ENCODE measurements at regions not wholly inside any gene's neighbourhood (a gene's known extent, or its start where the extent isn't known, plus 50 kb on each side); places are given as distances from the start of the nearest gene placed in this dataset.

DNA sequence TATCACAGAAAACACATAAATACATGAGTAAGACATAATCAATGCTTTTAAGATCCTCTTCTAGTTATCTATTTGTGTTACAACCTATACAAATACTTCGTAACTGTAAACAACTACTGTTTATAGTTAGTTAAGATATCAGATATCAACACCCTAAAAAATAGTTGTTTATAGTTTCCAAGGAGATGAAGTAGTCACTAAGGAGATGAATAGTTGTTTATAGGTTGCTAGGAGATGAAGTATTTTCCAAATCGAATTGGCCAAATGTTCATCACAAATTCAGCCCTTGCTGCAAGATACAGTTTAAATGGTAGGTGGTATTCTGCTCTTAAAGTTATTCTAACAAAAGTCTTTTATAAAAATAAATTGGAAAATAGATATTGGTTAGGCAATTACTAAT is 618.2 kb upstream of the PCDH10 start:
- H3K9me2 ChIP-seq (ENCODE audit: low read depth, low read length) = no peaks in the 10 kb centered on the region
- no peaks in the 10 kb centered on the region for H3K79me2 ChIP-seq (ENCODE audit: insufficient read depth, low read length)
- peaks cover 52% of the 10 kb centered on the region for H3K4me1 ChIP-seq (ENCODE audit: insufficient read depth, low read length, severe bottlenecking)
- H3K27ac ChIP-seq (ENCODE audit: low read depth, low read length, poor library complexity, severe bottlenecking) = peak overlapping the region; percentile 56
- 0 out of 2 replicates have a peak, but pooled peaks cover 4% of the 10 kb centered on the region for H3K9me3 ChIP-seq (ENCODE audit: low read length)
- 0 out of 2 replicates have a peak, but pooled peaks cover 2% of the 10 kb centered on the region for H3F3A ChIP-seq (ENCODE audit: insufficient read depth, low read length)
- H3K36me3 ChIP-seq (ENCODE audit: insufficient read depth, low read length) = no peaks in the 10 kb centered on the region
- no peak overlapping the region for H3K9ac ChIP-seq (ENCODE audit: low read length)
- H3K27me3 ChIP-seq (ENCODE audit: insufficient read depth, low read length) = no peaks in the 10 kb centered on the region
- TF ChIP-seq EZH2 (IDR thresholded peaks at IDR 0.05; ENCODE audit: borderline replicate concordance, low read length) = no peak
- TF ChIP-seq, protein P1, sequence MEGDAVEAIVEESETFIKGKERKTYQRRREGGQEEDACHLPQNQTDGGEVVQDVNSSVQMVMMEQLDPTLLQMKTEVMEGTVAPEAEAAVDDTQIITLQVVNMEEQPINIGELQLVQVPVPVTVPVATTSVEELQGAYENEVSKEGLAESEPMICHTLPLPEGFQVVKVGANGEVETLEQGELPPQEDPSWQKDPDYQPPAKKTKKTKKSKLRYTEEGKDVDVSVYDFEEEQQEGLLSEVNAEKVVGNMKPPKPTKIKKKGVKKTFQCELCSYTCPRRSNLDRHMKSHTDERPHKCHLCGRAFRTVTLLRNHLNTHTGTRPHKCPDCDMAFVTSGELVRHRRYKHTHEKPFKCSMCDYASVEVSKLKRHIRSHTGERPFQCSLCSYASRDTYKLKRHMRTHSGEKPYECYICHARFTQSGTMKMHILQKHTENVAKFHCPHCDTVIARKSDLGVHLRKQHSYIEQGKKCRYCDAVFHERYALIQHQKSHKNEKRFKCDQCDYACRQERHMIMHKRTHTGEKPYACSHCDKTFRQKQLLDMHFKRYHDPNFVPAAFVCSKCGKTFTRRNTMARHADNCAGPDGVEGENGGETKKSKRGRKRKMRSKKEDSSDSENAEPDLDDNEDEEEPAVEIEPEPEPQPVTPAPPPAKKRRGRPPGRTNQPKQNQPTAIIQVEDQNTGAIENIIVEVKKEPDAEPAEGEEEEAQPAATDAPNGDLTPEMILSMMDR (IDR thresholded peaks at IDR 0.05; ENCODE audit: low read length) = no peak
- H2AFZ ChIP-seq (ENCODE audit: low read length) = no peak overlapping the region
- no peak overlapping the region for H3K4me3 ChIP-seq (ENCODE audit: low read depth, low read length, poor library complexity, severe bottlenecking)
- H4K20me1 ChIP-seq (ENCODE audit: insufficient read depth, low read length) = no peaks in the 10 kb centered on the region
- H3K4me2 ChIP-seq (ENCODE audit: low read length) = no peak overlapping the region

DNA sequence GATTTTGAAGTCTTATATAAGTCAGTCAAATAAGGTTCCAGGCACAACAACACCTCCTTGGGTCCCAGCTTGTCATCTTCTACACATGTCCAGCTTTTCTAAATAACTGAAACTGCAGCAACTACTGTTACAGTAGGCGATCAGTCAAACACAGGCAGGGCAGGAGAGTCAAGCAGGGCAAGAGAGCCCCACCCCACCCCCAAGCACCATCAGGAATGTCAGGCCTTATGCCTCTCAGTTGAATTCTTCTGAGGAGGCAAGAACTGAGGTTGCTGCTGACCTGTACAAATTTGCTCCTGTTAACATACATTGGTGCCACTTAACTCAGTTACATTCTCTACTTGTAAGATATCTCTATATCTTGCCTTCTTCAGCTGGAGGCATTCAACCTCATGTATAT is 608.8 kb upstream of the PCDH10 start:
- no peaks in the 10 kb centered on the region for H3K79me2 ChIP-seq (ENCODE audit: insufficient read depth, low read length)
- peaks cover 20% of the 10 kb centered on the region for H3K4me1 ChIP-seq (ENCODE audit: insufficient read depth, low read length, severe bottlenecking)
- no peaks in the 10 kb centered on the region for H4K20me1 ChIP-seq (ENCODE audit: insufficient read depth, low read length)
- no peaks in the 10 kb centered on the region for H3K36me3 ChIP-seq (ENCODE audit: insufficient read depth, low read length)
- peaks cover 4% of the 10 kb centered on the region; the same call in 1 of the 2 replicates for H3K9me3 ChIP-seq (ENCODE audit: low read length)
- TF ChIP-seq, protein P1 (IDR thresholded peaks at IDR 0.05; ENCODE audit: low read length) = no peak
- TF ChIP-seq EZH2 (IDR thresholded peaks at IDR 0.05; ENCODE audit: borderline replicate concordance, low read length) = no peak
- H3K9me2 ChIP-seq (ENCODE audit: low read depth, low read length) = no peaks in the 10 kb centered on the region
- H3K27me3 ChIP-seq (ENCODE audit: insufficient read depth, low read length) = no peaks in the 10 kb centered on the region
- H3K4me3 ChIP-seq (ENCODE audit: low read depth, low read length, poor library complexity, severe bottlenecking) = no peak overlapping the region
- H3K9ac ChIP-seq (ENCODE audit: low read length) = no peak overlapping the region
- no peak overlapping the region for H3K4me2 ChIP-seq (ENCODE audit: low read length)
- peak overlapping the region; percentile 47 for H3K27ac ChIP-seq (ENCODE audit: low read depth, low read length, poor library complexity, severe bottlenecking)
- H2AFZ ChIP-seq (ENCODE audit: low read length) = no peak overlapping the region
- H3F3A ChIP-seq (ENCODE audit: insufficient read depth, low read length) = no peaks in the 10 kb centered on the region

DNA sequence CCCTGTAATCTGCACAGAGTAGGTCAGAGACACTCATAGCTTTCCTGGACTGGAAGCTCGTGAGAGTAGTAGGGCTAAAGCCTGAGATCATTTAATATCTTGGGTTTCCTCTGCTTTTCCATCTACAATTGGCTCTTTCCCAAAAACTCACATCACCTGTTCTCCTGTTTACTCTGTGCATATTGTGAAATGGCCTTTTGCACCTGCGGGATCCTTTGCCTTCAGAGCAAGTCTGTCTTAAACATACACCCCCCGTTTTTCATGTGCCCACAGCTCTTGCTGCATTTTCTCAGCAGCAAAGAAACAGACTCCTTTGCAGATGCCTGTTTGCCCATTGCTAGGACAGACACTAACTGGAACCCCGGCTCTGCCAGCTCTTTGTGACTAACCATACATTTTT is 608.3 kb upstream of the PCDH10 start:
- Histone ChIP-seq H4K20me1 (ENCODE audit: insufficient read depth, low read length) (no peaks in the 10 kb centered on the region), H3K9ac (ENCODE audit: low read length) (no peak overlapping the region), H3K4me2 (ENCODE audit: low read length) (no peak overlapping the region), H3K4me1 (ENCODE audit: insufficient read depth, low read length, severe bottlenecking) (peaks cover 20% of the 10 kb centered on the region), H3K27me3 (ENCODE audit: insufficient read depth, low read length) (no peaks in the 10 kb centered on the region), H3K27ac (ENCODE audit: low read depth, low read length, poor library complexity, severe bottlenecking) (peak overlapping the region; percentile 47), H3K79me2 (ENCODE audit: insufficient read depth, low read length) (no peaks in the 10 kb centered on the region), H3K9me2 (ENCODE audit: low read depth, low read length) (no peaks in the 10 kb centered on the region), H3K9me3 (ENCODE audit: low read length) (peaks cover 4% of the 10 kb centered on the region; the same call in 1 of the 2 replicates), H3K36me3 (ENCODE audit: insufficient read depth, low read length) (no peaks in the 10 kb centered on the region; the same call in 1 of the 2 replicates), H3K4me3 (ENCODE audit: low read depth, low read length, poor library complexity, severe bottlenecking) (no peak overlapping the region), H2AFZ (ENCODE audit: low read length) (0 out of 2 replicates have a peak overlapping the region, but pooled peaks have one; percentile 11), H3F3A (ENCODE audit: insufficient read depth, low read length) (no peaks in the 10 kb centered on the region)
- TF ChIP-seq, protein P1 (IDR thresholded peaks at IDR 0.05; ENCODE audit: low read length) = no peak
- TF ChIP-seq EZH2 (IDR thresholded peaks at IDR 0.05; ENCODE audit: borderline replicate concordance, low read length) = no peak
